HG03060 (cell line): ENCODE measurements at regions not wholly inside any gene's neighbourhood (a gene's known extent, or its start where the extent isn't known, plus 50 kb on each side); places are given as distances from the start of the nearest gene placed in this dataset.
"Not testable (repeated sequence)": the region's sequence is repeated elsewhere in the genome, so short reads cannot be mapped to it uniquely, and the experiment has no call there.

Source experiments
- ATAC-seq: cut with Tn5 transposase; IDR thresholded peaks from one replicate; pipeline ENCODE4 v1.9.1; 2021; ENCODE audit warnings: low read depth, moderate number of reproducible peaks; ENCODE audit not compliant: unreplicated experiment

GRCh38 chr9:107815782-107816560 lies 326.4 kb upstream of the KLF4 start:
- ATAC-seq, result no peak

DNA sequence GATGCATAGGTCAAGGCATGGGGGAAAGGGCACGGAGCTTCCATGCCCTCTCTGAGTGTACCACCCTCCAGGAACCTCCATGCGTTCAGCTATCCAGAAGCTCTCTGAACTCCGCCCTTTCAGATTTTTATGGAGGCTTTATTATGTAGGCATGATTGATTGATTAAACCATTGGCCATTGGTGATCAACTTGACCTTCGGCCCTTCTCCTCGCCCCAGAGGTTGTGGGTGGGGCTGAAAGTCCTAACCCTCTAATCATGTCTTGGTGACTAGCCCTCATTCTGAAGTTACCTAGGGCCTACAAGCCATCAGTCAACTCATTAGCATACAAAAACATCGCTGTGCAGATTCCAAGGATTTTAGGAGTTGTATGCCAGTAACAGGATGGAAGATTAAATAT lies 323.7 kb upstream of the KLF4 start:
- ATAC-seq, result no peak

GRCh38 chr9:107810461-107810961 lies 320.9 kb upstream of the KLF4 start:
- no peak for ATAC-seq

DNA sequence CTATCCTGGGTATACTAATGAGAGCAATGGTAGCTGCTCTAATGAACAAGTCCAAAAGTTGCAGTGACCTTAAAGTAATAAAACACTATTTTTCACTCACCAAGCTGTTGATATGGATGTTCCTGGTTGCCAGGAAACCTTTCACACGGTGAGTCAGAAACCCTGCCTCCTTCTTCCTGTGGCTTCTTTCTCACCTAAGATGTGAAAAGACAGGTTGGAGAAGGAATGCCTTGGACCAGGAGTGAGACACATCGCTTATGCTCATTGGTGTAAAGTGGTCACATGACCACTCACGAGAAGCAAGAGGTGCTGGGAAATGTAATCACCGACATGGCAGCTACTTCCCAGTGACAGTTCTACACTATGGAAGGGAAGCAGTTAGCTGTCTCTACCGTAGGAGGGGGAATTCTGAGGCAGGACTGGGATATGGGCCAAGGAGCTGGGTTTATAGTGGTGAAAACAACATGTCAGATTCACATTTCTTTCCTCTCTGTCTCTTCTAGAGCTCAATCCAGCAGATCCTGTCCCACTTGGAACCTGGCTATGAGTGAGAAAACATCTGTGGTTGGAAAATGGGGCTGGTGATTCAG lies 320.4 kb upstream of the KLF4 start:
- no peak for ATAC-seq

- ATAC-seq, result no peak
These were observed 317.6 kb upstream of the KLF4 start for GRCh38 chr9:107807183-107807582.

DNA sequence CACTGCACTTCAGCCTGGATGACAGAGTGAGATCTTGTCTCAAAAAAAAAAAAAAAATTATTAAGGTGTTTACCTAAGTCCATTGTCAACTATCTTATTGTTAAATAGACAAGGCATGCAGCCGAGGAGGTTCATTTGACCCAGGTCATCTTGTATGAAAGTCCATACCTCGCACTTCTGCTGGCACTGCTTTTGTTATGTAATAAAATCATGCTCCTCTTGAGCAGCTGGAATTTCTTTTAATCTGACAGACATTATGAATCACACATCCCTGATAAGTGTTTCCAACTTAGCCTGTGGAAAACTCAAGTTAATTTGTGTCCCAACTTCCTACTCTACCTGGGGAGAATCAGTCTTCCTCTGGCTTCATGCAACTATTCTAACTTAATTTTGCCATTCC lies 315.6 kb upstream of the KLF4 start:
- ATAC-seq, result no peak

DNA sequence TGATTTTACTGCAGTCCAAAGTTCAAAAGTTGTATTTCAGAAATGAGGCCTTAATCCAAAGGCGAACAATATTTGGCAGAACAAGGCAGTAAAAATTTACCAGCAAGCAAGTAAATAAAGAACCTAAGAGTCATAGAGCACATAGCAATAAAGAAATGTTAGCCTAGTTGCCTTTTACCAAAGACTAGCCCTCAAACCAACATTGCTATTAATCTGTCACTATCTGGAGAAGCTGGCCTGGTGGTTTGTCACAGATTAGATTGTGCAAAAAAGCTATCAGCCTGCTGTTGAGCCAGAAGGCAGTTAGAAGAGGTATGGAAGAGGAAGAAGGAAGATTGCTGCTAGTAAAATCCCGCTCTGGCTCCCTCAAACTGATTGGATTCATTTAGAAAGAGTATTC lies 304.7 kb upstream of the KLF4 start:
- ATAC-seq, result no peak

DNA sequence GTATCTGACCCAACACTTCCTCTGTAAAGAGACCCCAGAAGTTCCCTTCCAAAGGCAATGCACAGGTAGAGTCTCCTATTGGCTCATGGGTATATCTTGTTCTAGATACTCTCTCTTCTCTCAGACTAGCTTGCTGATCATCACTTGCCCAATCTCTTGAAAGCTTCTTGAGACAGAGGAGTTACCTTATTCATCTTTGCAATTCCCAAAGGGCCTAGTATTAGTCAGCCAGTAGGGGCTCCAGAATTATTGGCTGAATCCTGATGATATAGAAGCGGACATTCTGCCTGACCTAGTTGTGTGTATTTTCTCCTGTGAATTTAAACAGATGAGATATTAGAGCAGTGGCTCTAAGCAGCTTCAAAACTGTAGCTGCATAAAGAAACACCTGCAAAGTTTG lies 304.0 kb upstream of the KLF4 start:
- no peak for ATAC-seq

GRCh38 chr9:107792596-107792995 lies 303.0 kb upstream of the KLF4 start:
- no peak for ATAC-seq

DNA sequence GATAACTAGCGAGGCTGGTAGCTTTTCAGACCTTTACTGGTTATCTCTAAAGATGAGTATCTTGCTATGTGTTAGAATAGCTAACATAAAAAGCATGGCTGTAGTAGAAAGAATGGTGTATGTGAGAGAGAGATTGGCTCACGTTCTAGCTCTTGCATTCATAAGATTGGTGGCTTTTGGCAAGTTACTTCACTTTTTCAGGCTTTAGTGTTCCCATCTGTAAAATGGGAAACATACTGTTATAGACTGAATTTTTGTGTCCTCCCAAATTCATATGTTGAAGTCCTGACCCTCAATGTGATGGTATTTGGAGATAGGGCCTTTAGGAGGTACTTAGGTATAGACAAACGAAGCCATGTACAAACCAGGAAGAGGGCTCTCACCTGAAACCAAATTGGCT lies 302.4 kb upstream of the KLF4 start:
- no peak for ATAC-seq

GRCh38 chr9:107789001-107789700 lies 299.6 kb upstream of the KLF4 start:
- ATAC-seq, result no peak

DNA sequence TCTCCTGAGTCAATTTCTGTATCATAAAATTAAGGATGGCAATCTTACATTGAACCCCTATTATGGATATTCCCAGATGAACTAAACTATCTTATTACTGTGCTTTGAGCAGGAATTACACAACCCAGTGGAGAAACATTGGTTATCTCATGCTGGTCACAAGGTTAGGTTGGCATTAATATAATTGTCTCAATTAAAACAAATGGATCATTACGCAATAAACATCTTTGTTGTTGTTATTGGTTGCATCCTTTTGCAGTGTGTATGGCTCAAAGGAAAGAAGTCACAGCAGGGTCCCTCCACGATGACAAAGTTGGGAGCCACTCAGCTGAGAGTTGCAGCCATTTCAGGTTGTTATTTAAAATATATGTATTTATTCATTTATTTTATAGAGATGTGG lies 297.0 kb upstream of the KLF4 start:
- ATAC-seq, result no peak

DNA sequence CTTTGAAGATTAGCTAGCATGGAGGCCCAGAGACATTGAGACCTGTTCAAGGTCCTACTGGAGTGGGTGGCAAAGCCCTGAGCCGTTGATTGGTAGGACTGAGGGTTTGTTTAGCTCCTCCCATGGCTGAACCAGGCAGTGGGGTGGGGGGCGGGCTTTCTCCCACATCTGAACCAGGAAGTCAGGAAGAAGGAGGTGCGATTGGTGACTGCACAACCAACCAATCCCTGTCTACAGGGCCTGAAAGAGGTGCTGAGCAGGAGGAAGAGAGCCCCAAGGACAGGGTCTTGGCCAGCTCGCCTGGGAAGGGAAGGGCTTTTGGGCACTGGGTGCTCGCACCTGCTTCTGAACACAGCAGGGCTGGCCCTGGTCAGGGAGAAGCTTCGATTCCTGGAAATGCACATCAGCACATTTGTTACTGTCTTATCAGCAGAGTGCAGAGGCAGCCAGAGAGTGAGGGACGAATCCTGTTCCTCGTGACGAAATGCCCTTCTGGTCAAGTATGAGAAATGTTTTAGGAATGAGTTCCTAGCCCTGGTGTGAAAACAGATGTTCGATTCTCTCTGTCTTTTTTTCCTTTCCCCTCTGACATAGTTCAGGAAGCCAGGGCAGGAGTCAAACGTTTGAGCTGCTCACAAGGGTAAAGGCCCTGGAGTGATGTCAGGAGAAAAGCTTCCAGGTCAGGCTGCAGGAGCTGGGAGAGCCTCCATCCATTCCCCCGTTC lies 294.8 kb upstream of the KLF4 start:
- ATAC-seq, result no peak

DNA sequence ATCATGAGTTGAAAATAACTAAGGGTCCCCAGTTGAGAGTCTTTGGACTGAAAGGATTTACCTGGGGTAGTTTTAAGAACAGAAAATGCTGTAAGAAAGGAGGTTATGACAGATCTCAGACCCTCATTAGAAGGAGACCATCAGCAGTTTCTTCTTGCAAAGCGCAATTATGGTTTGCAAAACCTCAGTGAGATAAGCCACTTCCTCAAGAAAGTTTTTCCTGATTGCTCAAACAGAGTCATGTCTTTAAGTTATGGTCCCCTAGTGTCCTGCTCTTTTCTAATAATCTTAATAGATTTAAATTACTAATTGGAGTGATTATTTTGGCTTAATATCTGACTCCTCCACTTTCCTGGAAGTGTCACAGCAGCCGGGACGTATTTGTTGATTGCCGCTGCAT lies 293.2 kb upstream of the KLF4 start:
- no peak for ATAC-seq

DNA sequence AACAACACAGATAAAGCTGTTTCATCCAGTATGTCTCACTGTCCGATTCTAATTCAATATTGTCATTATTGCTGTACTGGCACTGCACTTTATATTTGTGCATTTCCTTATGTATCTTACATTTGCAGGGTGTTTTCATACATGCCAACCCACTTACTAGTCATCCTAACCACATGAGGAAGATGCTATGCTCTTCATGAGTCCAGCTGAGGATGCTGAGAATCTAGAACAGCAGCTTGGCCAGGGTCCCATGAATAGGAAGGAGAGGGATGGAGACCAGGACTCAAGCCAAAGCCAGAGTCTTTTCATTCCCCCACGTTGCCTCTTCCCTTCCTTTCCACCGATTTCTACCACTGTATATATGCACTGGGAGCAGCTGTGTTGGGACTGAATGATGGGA lies 292.8 kb upstream of the KLF4 start:
- ATAC-seq, result no peak

GRCh38 chr9:107780960-107781359 lies 291.4 kb upstream of the KLF4 start:
- no peak for ATAC-seq

- no peak for ATAC-seq
These were observed 290.2 kb upstream of the KLF4 start for GRCh38 chr9:107779731-107780130.

DNA sequence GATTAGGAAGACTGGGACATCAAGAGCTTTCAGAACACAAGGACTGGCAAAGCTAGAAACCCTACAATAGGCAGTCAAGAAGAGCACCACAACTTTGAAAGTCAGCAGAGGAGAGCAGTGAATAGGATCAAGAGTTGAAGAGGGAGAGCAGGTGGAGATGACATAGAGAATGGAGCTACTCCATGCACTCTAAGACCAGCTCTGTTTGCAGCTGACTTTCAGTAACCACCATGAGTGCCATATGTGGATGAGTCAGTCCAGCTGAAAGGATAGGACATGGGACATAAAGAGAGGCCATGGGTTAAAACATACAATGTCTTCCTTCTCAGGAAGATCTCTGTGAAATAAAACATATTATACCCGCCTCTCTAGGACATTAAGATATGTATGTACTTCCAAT lies 289.1 kb upstream of the KLF4 start:
- ATAC-seq, result no peak

- ATAC-seq, result not testable (repeated sequence)
These were observed 284.5 kb upstream of the KLF4 start for GRCh38 chr9:107774099-107774498.

DNA sequence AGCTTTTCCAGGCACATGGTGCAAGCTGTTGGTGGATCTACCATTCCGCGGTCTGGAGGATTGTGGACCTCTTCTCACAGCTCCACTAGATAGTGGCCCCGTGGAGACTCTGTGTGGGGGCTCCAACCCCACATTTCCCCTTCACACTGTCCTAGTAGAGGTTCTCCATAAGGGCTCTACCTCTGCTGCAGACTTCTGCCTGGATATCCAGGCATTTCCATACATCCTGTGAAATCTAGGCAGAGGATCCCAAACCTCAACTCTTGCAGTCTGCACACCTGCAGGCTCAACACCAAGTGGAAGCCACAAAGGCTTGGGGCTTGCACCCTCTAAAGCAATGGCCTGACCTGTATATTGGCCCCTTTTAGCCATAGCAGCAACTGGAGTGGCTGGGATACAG lies 283.4 kb upstream of the KLF4 start:
- ATAC-seq, result no peak

GRCh38 chr9:107770716-107771115 lies 281.1 kb upstream of the KLF4 start:
- ATAC-seq, result no peak
